Ishikawa (cell line): ENCODE measurements at regions not wholly inside any gene's neighbourhood (a gene's known extent, or its start where the extent isn't known, plus 50 kb on each side); places are given as distances from the start of the nearest gene placed in this dataset.

Source experiments
- CEBPB ChIP-seq: IDR thresholded peaks from 2 replicates; pipeline ENCODE4 v1.6.1; 2012
- CREB1 ChIP-seq: IDR thresholded peaks from 2 replicates; pipeline ENCODE4 v1.6.1; 2012; ENCODE audit warnings: low read depth
- EGR1 ChIP-seq: IDR thresholded peaks from 2 replicates; pipeline ENCODE4 v1.6.1; 2012
- EP300 ChIP-seq: IDR thresholded peaks from 2 replicates; pipeline ENCODE4 v1.6.1; 2012; ENCODE audit warnings: borderline replicate concordance
- FOXM1 ChIP-seq: IDR thresholded peaks from 2 replicates; pipeline ENCODE4 v1.6.1; 2012; ENCODE audit warnings: low read depth, borderline replicate concordance
- MAX ChIP-seq: IDR thresholded peaks from 2 replicates; pipeline ENCODE4 v1.6.1; 2012
- NFIC ChIP-seq: IDR thresholded peaks from 2 replicates; pipeline ENCODE4 v1.6.1; 2012
- RAD21 ChIP-seq: IDR thresholded peaks from 2 replicates; pipeline ENCODE4 v1.6.1; 2012; ENCODE audit warnings: low read depth
- REST ChIP-seq: IDR thresholded peaks from 2 replicates; pipeline ENCODE4 v1.6.1; 2012; ENCODE audit warnings: low read depth, mild to moderate bottlenecking
- TAF1 ChIP-seq: IDR thresholded peaks from 2 replicates; pipeline ENCODE4 v1.6.1; 2012; ENCODE audit warnings: low read depth, mild to moderate bottlenecking
- TCF12 ChIP-seq: IDR thresholded peaks from 2 replicates; pipeline ENCODE4 v1.6.1; 2012; ENCODE audit warnings: low read depth
- TEAD4 ChIP-seq: IDR thresholded peaks from 2 replicates; pipeline ENCODE4 v1.6.1; 2012
- USF1 ChIP-seq: IDR thresholded peaks from 2 replicates; pipeline ENCODE4 v1.6.1; 2012
- YY1 ChIP-seq: IDR thresholded peaks from 2 replicates; pipeline ENCODE4 v1.6.1; 2012; ENCODE audit warnings: low read depth
- ZBTB7A ChIP-seq: IDR thresholded peaks from 2 replicates; pipeline ENCODE4 v1.6.1; 2012; ENCODE audit warnings: low read depth

- peak; percentile 94 for TF ChIP-seq CEBPB
Observed at GRCh38 chr9:33676194-33676745, 119.1 kb upstream of the PRSS3 start.

- peak; percentile 65 for TF ChIP-seq YY1
- no peak for TF ChIP-seq NFIC
- TF ChIP-seq RAD21, result no peak
- peak; percentile 10; the same call in 1 of the 2 replicates for TF ChIP-seq EP300
- no peak for TF ChIP-seq CEBPB
Observed at GRCh38 chr9:33676746-33677505, 118.4 kb upstream of the PRSS3 start.

GRCh38 chr9:33677506-33677809, 117.9 kb upstream of the PRSS3 start:
- no peak for TF ChIP-seq RAD21
- TF ChIP-seq NFIC, result no peak
- TF ChIP-seq MAX, result no peak
- no peak for TF ChIP-seq TAF1
- TF ChIP-seq REST, result no peak
- TF ChIP-seq CEBPB, result no peak
- TF ChIP-seq ZBTB7A, result no peak
- no peak for TF ChIP-seq EP300
- TF ChIP-seq TCF12, result no peak
- no peak for TF ChIP-seq TEAD4
- no peak for TF ChIP-seq USF1
- TF ChIP-seq FOXM1, result no peak
- TF ChIP-seq CREB1, result no peak
- TF ChIP-seq EGR1, result no peak
- TF ChIP-seq YY1, result no peak

- no peak for TF ChIP-seq TEAD4
- no peak for TF ChIP-seq ZBTB7A
- no peak for TF ChIP-seq EGR1
- TF ChIP-seq EP300, result no peak
- no peak for TF ChIP-seq TCF12
- no peak for TF ChIP-seq TAF1
Observed at GRCh38 chr9:33677961-33678360, 117.4 kb upstream of the PRSS3 start.

GRCh38 chr9:33682551-33682950, 112.8 kb upstream of the PRSS3 start:
- no peak for TF ChIP-seq CEBPB
- TF ChIP-seq FOXM1, result no peak
- no peak for TF ChIP-seq TCF12
- TF ChIP-seq ZBTB7A, result no peak
- TF ChIP-seq REST, result no peak
- TF ChIP-seq RAD21, result no peak
- no peak for TF ChIP-seq MAX
- no peak for TF ChIP-seq EGR1
- TF ChIP-seq EP300, result no peak
- TF ChIP-seq NFIC, result no peak
- TF ChIP-seq TEAD4, result no peak
- TF ChIP-seq USF1, result no peak

- TF ChIP-seq ZBTB7A (no peak), TEAD4 (no peak), USF1 (no peak), CEBPB (no peak), EGR1 (no peak), RAD21 (no peak), NFIC (no peak), EP300 (no peak), YY1 (no peak), MAX (no peak), FOXM1 (no peak), CREB1 (no peak), TCF12 (no peak), REST (no peak), TAF1 (no peak)
Observed at GRCh38 chr9:33684831-33685230, 110.5 kb upstream of the PRSS3 start.
